DOHH2 (cell line): ENCODE measurements at regions not wholly inside any gene's neighbourhood (a gene's known extent, or its start where the extent isn't known, plus 50 kb on each side); places are given as distances from the start of the nearest gene placed in this dataset.

ENCODE experiments used
- H3F3A ChIP-seq: fragments of 200-600 bp; sonication (generic), shearing (Covaris generic); 2 replicates; pipeline ENCODE4 v1.6.0; 2016; ENCODE audit warnings: antibody characterized with exemption, mild to moderate bottlenecking; ENCODE audit not compliant: control insufficient read depth, insufficient read depth
- H3K27ac ChIP-seq: fragments of 200-600 bp; sonication (generic); 2 replicates; pipeline ENCODE4 v1.5.1; 2014; ENCODE audit warnings: low read depth, mild to moderate bottlenecking, low read length, moderate library complexity
- H3K27me3 ChIP-seq: fragments of 200-600 bp; sonication (generic); 2 replicates; pipeline ENCODE4 v1.6.1; 2014; ENCODE audit warnings: mild to moderate bottlenecking, low read length, mixed read lengths; ENCODE audit not compliant: control insufficient read depth
- H3K36me3 ChIP-seq: fragments of 200-600 bp; sonication (generic); 2 replicates; pipeline ENCODE4 v1.6.1; 2014; ENCODE audit warnings: mild to moderate bottlenecking, low read length, moderate library complexity, mixed read lengths; ENCODE audit not compliant: control insufficient read depth
- H3K4me1 ChIP-seq: fragments of 200-600 bp; sonication (generic); 2 replicates; pipeline ENCODE4 v1.6.1; 2014; ENCODE audit warnings: mild to moderate bottlenecking, low read length, mixed read lengths; ENCODE audit not compliant: control insufficient read depth
- H3K4me2 ChIP-seq: fragments of 200-600 bp; sonication (generic); 2 replicates; pipeline ENCODE4 v1.6.0; 2014; ENCODE audit warnings: mild to moderate bottlenecking, low read length, moderate library complexity
- H3K4me3 ChIP-seq: fragments of 200-600 bp; sonication (generic); 2 replicates; pipeline ENCODE4 v1.5.1; 2014; ENCODE audit warnings: mild to moderate bottlenecking, low read length, mixed read lengths
- H3K79me2 ChIP-seq: fragments of 200-600 bp; sonication (generic); 2 replicates; pipeline ENCODE4 v1.6.1; 2014; ENCODE audit warnings: mild to moderate bottlenecking, low read length, mixed read lengths; ENCODE audit not compliant: control insufficient read depth
- H3K9me2 ChIP-seq: fragments of 200-600 bp; sonication (generic); replicated peaks from 2 replicates; pipeline ENCODE4 v1.6.1; 2014; ENCODE audit warnings: mild to moderate bottlenecking, low read length, mixed read lengths; ENCODE audit not compliant: control insufficient read depth
- H3K9me3 ChIP-seq: fragments of 200-600 bp; sonication (generic); 2 replicates; pipeline ENCODE4 v1.6.1; 2014; ENCODE audit warnings: antibody characterized with exemption, low read length, mixed read lengths; ENCODE audit not compliant: control insufficient read depth, insufficient read depth
- H4K20me1 ChIP-seq: fragments of 200-600 bp; sonication (generic); 2 replicates; pipeline ENCODE4 v1.6.0; 2014; ENCODE audit warnings: low read depth, mild to moderate bottlenecking, antibody characterized with exemption, low read length, moderate library complexity; ENCODE audit not compliant: control insufficient read depth, insufficient read depth
- EZH2phosphoT487 ChIP-seq: fragments of 200-600 bp; sonication (generic); IDR thresholded peaks from 2 replicates; pipeline ENCODE4 v1.6.1; 2017; ENCODE audit warnings: borderline replicate concordance, mild to moderate bottlenecking, antibody characterized with exemption, low read length, moderate library complexity, mixed read lengths
- TF ChIP-seq, protein P1 (sequence below): fragments of 200-600 bp; sonication (generic); IDR thresholded peaks from one replicate; pipeline ENCODE4 v1.5.1; 2014; ENCODE audit warnings: antibody characterized with exemption, mild to moderate bottlenecking, low read depth, low read length; ENCODE audit not compliant: poor library complexity, severe bottlenecking

DNA sequence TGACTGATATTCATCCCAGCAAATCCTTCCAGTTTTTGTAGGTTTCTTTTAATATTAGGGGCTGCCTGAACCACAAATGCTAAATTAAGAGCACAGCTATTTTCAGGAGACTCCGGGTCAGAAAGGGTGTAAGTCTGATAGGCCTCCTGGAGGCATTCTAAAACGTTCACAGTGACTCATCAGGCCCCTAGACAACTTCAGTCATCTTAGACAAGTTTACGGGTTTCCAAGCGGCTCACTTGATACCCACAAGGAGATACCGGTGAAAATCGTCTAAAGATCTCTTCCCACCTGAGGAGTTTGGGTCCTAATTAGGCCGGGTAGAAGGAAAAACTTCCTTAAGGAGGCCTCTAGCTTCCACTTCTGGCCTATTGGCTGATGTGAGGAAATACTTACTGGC lies 342.7 kb upstream of the USP9Y start:
- H3K4me2 ChIP-seq = no peak overlapping the region
- H3K79me2 ChIP-seq = no peaks in the 10 kb centered on the region
- no peaks in the 10 kb centered on the region for H3K27me3 ChIP-seq
- no peaks in the 10 kb centered on the region for H3K9me3 ChIP-seq
- no peaks in the 10 kb centered on the region for H4K20me1 ChIP-seq
- H3K27ac ChIP-seq = no peak overlapping the region
- TF ChIP-seq, protein P1, sequence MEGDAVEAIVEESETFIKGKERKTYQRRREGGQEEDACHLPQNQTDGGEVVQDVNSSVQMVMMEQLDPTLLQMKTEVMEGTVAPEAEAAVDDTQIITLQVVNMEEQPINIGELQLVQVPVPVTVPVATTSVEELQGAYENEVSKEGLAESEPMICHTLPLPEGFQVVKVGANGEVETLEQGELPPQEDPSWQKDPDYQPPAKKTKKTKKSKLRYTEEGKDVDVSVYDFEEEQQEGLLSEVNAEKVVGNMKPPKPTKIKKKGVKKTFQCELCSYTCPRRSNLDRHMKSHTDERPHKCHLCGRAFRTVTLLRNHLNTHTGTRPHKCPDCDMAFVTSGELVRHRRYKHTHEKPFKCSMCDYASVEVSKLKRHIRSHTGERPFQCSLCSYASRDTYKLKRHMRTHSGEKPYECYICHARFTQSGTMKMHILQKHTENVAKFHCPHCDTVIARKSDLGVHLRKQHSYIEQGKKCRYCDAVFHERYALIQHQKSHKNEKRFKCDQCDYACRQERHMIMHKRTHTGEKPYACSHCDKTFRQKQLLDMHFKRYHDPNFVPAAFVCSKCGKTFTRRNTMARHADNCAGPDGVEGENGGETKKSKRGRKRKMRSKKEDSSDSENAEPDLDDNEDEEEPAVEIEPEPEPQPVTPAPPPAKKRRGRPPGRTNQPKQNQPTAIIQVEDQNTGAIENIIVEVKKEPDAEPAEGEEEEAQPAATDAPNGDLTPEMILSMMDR = no peak
- TF ChIP-seq EZH2phosphoT487 = no peak
- H3K4me3 ChIP-seq = no peak overlapping the region
- no peaks in the 10 kb centered on the region for H3K4me1 ChIP-seq
- H3K36me3 ChIP-seq = no peaks in the 10 kb centered on the region
- H3K9me2 ChIP-seq = no peaks in the 10 kb centered on the region
- no peaks in the 10 kb centered on the region for H3F3A ChIP-seq

- H3K4me2 ChIP-seq = no peak overlapping the region
- no peak overlapping the region for H3K27ac ChIP-seq
- TF ChIP-seq, protein P1 = no peak
- no peak for TF ChIP-seq EZH2phosphoT487
- no peaks in the 10 kb centered on the region for H3K36me3 ChIP-seq
- H3F3A ChIP-seq = no peaks in the 10 kb centered on the region
- no peaks in the 10 kb centered on the region for H3K9me2 ChIP-seq
- H3K79me2 ChIP-seq = no peaks in the 10 kb centered on the region
- no peaks in the 10 kb centered on the region for H3K9me3 ChIP-seq
- H3K27me3 ChIP-seq = no peaks in the 10 kb centered on the region
- H3K4me3 ChIP-seq = no peak overlapping the region
- no peaks in the 10 kb centered on the region for H4K20me1 ChIP-seq
- H3K4me1 ChIP-seq = no peaks in the 10 kb centered on the region
These were observed 341.2 kb upstream of the USP9Y start for GRCh38 chrY:12359867-12360266.

- Histone ChIP-seq H3K27ac (no peak overlapping the region), H3K9me3 (no peaks in the 10 kb centered on the region), H3K4me2 (no peak overlapping the region), H3K9me2 (no peaks in the 10 kb centered on the region), H3K36me3 (no peaks in the 10 kb centered on the region), H4K20me1 (no peaks in the 10 kb centered on the region), H3K79me2 (no peaks in the 10 kb centered on the region), H3K4me3 (no peak overlapping the region), H3K27me3 (no peaks in the 10 kb centered on the region), H3F3A (no peaks in the 10 kb centered on the region), H3K4me1 (no peaks in the 10 kb centered on the region)
- TF ChIP-seq, protein P1 = no peak
- TF ChIP-seq EZH2phosphoT487 = no peak
These were observed 340.5 kb upstream of the USP9Y start for GRCh38 chrY:12360496-12360895.
